GM18498 (cell line): ENCODE measurements at regions not wholly inside any gene's neighbourhood (a gene's known extent, or its start where the extent isn't known, plus 50 kb on each side); places are given as distances from the start of the nearest gene placed in this dataset.

Experiments
- ATAC-seq: cut with Tn5 transposase; IDR thresholded peaks from one replicate; pipeline ENCODE4 v1.9.1; 2021; ENCODE audit warnings: mild to moderate bottlenecking, moderate library complexity; ENCODE audit not compliant: unreplicated experiment

GRCh38 chr9:13505797-13506196 lies 226.3 kb upstream of the MPDZ start:
- no peak for ATAC-seq

GRCh38 chr9:13503599-13503998 lies 224.1 kb upstream of the MPDZ start:
- no peak for ATAC-seq

DNA sequence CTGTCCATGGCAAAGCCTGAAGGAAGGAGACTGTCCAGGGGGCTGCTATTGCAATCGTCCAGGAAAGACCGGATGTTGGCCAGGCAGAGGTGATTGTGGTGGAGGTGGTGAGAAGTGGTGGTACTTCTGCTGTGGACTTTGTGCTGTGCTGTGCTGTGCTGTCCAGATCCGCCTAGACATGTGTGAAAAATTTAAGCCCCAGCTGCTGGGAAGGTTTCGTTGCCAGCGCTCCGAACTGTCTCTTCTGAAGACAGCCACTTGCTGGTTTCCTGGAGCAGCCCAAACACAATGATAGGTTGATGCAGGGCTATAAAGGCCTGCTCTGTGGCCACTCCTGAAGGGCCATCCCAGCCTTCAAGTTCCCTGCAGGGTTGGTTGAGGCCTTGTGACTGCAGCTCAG lies 223.0 kb upstream of the MPDZ start:
- no peak for ATAC-seq

DNA sequence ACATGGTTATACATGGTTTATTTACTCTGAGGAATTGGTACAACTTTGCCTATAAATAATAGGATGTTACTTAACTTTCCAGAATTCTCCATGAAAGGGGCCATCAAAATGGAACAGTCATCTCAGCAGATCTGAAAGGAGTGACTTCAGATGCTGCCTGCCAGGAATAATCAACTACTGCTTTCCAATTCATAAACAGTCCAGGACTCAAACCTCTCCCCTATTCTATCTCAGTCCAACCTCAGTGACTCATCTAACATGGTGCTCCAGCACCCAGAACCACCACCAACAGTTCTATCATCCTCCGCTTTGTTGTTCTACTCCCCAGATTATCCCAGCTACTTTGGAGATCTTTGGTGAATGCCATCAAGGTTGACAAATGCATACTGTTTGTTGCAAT lies 221.5 kb upstream of the MPDZ start:
- ATAC-seq: no peak

DNA sequence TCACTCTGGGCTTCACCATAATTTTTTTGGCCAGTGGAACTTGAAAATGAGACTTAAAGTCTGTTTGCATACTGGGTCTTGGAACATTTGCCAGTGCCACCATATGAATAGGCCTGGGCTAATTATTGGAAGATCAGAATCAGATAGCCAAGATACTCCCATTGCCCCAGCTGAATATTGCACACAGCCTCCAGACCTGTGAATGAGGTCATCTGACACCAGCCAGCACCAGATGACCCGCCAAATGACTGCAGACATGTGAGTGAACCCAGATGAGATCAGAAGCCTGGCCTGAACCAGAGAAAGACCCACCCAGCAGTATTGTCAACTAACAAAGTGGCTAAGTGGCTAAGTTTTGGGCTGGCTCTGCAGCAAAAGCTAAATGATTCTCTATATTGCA lies 220.5 kb upstream of the MPDZ start:
- ATAC-seq: no peak

GRCh38 chr9:13493697-13494096 lies 214.2 kb upstream of the MPDZ start:
- ATAC-seq: no peak

GRCh38 chr9:13491493-13492424 lies 212.3 kb upstream of the MPDZ start:
- ATAC-seq: no peak

DNA sequence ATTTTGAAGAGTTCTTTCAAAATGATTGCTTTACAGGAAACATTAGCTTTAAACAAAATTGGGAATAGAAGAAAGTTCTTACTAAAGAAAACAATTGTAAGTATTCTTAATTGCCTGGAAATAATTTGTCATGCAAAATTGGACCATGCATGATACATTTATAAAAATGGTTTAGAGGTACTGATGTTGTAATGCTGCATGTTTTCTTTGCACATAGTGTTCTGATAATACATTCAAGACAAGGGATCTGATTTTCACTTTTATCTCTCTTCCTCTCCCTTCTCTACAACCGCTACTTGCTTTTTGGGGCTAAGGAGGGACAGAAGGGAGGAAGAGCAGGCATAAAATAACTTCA lies 211.6 kb upstream of the MPDZ start:
- ATAC-seq: no peak

- ATAC-seq: no peak
These were observed 208.4 kb upstream of the MPDZ start for GRCh38 chr9:13487936-13488335.

- no peak for ATAC-seq
These were observed 208.0 kb upstream of the MPDZ start for GRCh38 chr9:13487498-13487897.

- ATAC-seq: no peak
These were observed 207.6 kb upstream of the MPDZ start for GRCh38 chr9:13487071-13487470.

DNA sequence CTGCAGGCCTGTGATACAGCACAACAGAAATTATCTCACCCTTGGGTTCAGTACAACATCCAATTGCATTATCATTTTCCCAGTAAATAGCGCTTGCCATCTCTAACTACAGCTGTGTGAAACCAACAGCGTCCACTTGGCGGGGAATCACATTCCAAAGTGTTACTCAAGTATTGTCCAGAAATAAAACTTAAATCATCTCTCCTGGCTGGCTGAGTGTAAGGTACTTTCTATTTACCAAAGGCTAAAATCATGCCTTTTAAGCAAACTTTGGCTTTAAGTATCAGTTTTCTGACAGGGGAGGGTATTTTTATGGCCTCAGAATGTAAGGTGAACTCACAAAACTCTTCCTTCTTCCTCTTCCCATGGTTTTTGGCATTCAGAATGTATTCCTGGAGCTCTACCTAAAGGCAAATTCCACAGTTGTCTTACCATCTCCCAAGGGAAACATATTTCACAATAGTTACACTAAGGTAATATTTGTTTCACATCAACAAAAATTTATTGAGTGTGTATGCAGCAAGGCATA lies 205.6 kb upstream of the MPDZ start:
- no peak for ATAC-seq

DNA sequence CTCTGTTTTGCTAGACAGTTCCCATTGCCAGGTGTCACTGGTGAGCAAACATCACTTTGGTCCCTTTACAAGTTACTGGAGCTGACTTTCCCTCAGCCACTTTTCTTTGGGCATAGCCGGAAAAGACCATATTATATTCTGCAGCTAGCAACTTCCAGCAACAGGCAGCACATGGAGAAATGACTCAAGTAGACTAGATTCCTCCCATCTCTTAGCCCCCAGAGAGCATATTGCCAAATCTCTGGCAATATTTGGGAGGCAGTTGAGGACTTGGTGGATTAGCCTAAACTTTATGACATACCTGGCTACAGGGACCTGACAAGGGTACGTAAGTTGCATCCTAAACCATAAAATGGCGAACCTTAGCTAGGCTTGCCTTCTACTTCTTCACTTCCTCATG lies 204.7 kb upstream of the MPDZ start:
- ATAC-seq: no peak

DNA sequence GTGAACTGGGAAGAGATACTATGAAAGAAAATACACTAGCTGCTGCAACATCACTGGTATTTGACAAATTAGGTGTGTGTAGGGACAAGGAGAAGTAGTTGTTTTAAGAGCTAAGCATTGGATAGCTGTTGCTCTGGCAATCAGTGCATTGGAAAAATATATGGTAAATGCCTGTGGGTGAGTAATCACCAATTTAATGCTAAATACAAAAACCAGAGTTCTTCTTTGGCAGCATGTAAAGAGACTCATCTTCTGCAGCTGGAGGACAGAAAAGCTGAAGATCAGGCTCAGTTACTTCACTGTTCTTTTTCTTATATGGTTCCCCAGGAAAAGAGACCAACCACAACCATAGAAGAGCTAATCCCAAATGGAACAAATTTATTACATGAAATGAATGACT lies 201.8 kb upstream of the MPDZ start:
- no peak for ATAC-seq

DNA sequence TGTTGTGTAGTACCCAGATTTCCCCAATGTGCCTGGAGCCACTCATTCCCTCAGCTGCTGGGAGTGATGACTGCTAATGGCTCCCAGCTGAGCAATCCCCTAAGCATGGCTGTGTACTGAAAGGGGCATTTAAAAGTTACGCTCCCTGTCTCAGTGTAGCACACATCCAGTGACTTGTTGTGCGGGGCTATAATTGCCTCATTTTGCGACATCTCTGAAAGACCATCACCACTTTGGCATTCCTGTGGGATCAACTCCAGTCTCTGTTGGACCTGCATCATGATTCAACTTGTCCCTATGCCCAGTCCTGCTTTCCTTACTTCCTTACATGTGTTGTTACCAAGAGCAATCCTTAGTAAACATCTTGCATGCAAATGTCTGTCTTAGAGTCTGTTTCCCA lies 201.2 kb upstream of the MPDZ start:
- ATAC-seq: no peak

- ATAC-seq: no peak
These were observed 199.6 kb upstream of the MPDZ start for GRCh38 chr9:13479096-13479495.

- ATAC-seq: no peak
These were observed 199.1 kb upstream of the MPDZ start for GRCh38 chr9:13478639-13479038.

DNA sequence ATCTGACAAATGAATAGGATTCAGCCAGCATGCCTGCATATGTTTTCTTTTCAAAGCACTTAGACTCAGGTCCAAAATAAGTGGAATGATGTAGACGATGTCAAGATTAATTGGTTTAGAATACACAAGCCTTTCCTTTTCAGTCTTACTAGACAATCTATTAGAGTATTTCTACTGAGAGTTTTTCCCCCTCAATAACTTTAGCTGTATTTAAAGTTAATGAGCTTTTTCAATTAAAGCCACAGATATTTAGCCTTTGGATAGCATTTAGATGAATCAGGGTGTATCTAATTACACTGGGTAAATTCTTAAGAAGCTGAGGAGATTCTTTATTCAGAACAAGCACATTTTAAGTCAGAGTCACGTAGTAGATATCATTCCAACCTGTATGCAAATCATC lies 198.7 kb upstream of the MPDZ start:
- no peak for ATAC-seq

GRCh38 chr9:13470836-13471235 lies 191.3 kb upstream of the MPDZ start:
- ATAC-seq: no peak

DNA sequence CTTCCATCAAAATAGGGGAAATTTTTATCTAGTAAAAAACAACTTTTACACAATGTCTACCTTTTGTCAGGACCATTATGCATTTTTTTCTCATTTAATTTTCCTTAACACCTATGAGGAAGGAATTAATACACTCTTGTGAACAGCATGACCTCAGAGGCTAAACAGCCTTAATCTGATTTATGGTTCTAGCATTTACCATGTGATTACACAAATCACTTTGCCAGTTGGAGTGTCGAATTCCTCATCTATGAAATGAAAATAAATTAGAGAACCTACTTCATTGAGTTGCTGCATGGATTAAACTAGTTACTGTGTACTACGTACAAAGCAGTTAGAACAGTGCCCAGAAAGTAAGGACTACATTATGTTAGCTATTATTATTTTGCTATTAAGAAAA lies 187.7 kb upstream of the MPDZ start:
- ATAC-seq: no peak

DNA sequence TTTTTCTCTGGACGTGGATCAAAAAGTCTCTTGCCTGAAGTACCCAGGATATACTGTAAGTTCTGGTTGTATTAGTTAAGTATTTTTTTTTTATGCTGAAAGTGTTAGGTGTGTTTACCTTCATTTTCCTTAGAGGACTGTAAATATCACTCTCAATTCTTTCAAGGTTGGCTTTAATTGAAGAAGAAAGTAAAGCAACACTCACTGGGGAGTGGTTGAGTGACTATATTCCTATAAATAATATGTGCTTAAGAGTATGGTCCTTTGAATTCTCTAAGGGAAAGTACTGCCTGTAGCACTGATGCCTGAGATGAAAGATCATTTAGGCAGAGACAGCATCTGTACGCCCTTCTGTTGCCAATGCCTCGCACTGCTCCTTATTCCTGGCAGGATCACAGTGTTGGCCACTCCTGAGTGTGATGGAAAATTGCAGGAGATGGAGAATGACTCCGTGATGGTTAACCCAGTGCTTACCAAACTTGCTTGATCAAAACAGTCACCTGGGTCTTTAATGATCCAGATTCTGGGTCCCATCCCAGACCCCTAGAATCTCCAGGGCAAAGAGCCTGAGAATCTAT lies 182.0 kb upstream of the MPDZ start:
- ATAC-seq: no peak

DNA sequence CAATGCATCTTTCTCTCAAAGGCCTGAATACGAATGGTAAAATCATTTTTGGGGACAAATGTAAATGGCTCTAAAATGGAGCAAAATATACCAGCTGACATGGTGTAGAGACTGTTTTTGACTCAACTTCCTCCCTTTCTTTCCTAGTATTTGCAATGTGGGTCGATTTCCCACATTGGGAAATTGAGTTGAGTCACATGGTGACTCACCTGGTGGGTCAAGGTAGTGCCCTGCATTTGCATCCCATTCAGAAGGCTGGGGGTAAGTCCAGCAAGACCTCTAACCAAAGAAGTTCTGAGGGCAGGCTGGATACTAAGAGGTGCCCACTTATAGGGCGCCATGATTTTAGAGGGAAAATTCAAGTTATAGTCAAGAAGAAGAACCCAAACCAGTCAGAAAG lies 179.6 kb upstream of the MPDZ start:
- ATAC-seq: no peak
